Mesothelial cell of epicardium (in vitro differentiated cells): ENCODE measurements at regions not wholly inside any gene's neighbourhood (a gene's known extent, or its start where the extent isn't known, plus 50 kb on each side); places are given as distances from the start of the nearest gene placed in this dataset.
"Not testable (repeated sequence)": the region's sequence is repeated elsewhere in the genome, so short reads cannot be mapped to it uniquely, and the experiment has no call there.

Source experiments
- DNase-seq, 2 experiments: peaks; one replicate each; pipeline ENCODE4 v3.0.0; 2021; ENCODE audit warnings: low spot score in 2 of 2; ENCODE audit not compliant: unreplicated experiment in 2 of 2
- H3K27ac Mint-ChIP-seq: 2 replicates; pipeline ENCODE4 v1.8.0; 2021; ENCODE audit warnings: mixed read lengths
- H3K27me3 Mint-ChIP-seq: 2 replicates; pipeline ENCODE4 v1.8.0; 2021; ENCODE audit warnings: low read depth, mixed read lengths
- H3K36me3 Mint-ChIP-seq: 2 replicates; pipeline ENCODE4 v1.8.0; 2021; ENCODE audit warnings: mixed read lengths
- H3K4me1 Mint-ChIP-seq: 2 replicates; pipeline ENCODE4 v1.8.0; 2021; ENCODE audit warnings: mixed read lengths
- H3K4me3 Mint-ChIP-seq: 2 replicates; pipeline ENCODE4 v1.8.0; 2021; ENCODE audit warnings: mild to moderate bottlenecking, moderate library complexity, mixed read lengths
- H3K9me3 Mint-ChIP-seq: 2 replicates; pipeline ENCODE4 v1.8.0; 2021; ENCODE audit warnings: mixed read lengths
- CTCF ChIP-seq: fragments of 200-600 bp; sonication (generic); IDR thresholded peaks from one replicate; pipeline ENCODE4 v1.5.0; 2021; ENCODE audit warnings: antibody characterized with exemption; ENCODE audit not compliant: unreplicated experiment

- Mint-ChIP-seq H3K27me3 (peaks cover 39% of the 10 kb centered on the region), H3K4me1 (peaks cover 7% of the 10 kb centered on the region), H3K9me3 (no peaks in the 10 kb centered on the region), H3K4me3 (no peak overlapping the region), H3K27ac (no peak overlapping the region), H3K36me3 (no peaks in the 10 kb centered on the region)
- no peak for TF ChIP-seq CTCF
- no peak for DNase-seq
Observed at GRCh38 chr6:137573739-137574138, 79.5 kb upstream of the OLIG3 start.

- H3K36me3 Mint-ChIP-seq: no peaks in the 10 kb centered on the region
- H3K9me3 Mint-ChIP-seq: peaks cover 7% of the 10 kb centered on the region
- peaks cover 10% of the 10 kb centered on the region for H3K4me1 Mint-ChIP-seq
- no peak for DNase-seq
- H3K4me3 Mint-ChIP-seq: no peak overlapping the region
- H3K27ac Mint-ChIP-seq: no peak overlapping the region
- H3K27me3 Mint-ChIP-seq: peaks cover 17% of the 10 kb centered on the region
- no peak for TF ChIP-seq CTCF
Observed at GRCh38 chr6:137579612-137580011, 85.4 kb upstream of the OLIG3 start.

GRCh38 chr6:137581019-137581707 lies 87.0 kb upstream of the OLIG3 start:
- peaks cover 10% of the 10 kb centered on the region for H3K4me1 Mint-ChIP-seq
- peaks cover 5% of the 10 kb centered on the region for H3K36me3 Mint-ChIP-seq
- no peak overlapping the region for H3K4me3 Mint-ChIP-seq
- H3K9me3 Mint-ChIP-seq: peaks cover 20% of the 10 kb centered on the region
- H3K27ac Mint-ChIP-seq: no peak overlapping the region
- TF ChIP-seq CTCF: no peak
- peaks cover 7% of the 10 kb centered on the region for H3K27me3 Mint-ChIP-seq
- DNase-seq: no peak

- not testable (repeated sequence) for DNase-seq, H3K27me3 Mint-ChIP-seq, H3K4me3 Mint-ChIP-seq, H3K36me3 Mint-ChIP-seq, H3K27ac Mint-ChIP-seq, H3K4me1 Mint-ChIP-seq
- peaks cover 27% of the 10 kb centered on the region for H3K9me3 Mint-ChIP-seq
Observed at GRCh38 chr6:137583519-137583918, 89.3 kb upstream of the OLIG3 start.

- no peak for DNase-seq
- H3K27me3 Mint-ChIP-seq: no peaks in the 10 kb centered on the region
- no peak overlapping the region for H3K4me3 Mint-ChIP-seq
- peaks cover 10% of the 10 kb centered on the region for H3K36me3 Mint-ChIP-seq
- no peak overlapping the region for H3K27ac Mint-ChIP-seq
- H3K4me1 Mint-ChIP-seq: no peaks in the 10 kb centered on the region
- TF ChIP-seq CTCF: no peak
- H3K9me3 Mint-ChIP-seq: peaks cover 67% of the 10 kb centered on the region
Observed at GRCh38 chr6:137588472-137588871, 94.3 kb upstream of the OLIG3 start.

- peak; percentile 41 for TF ChIP-seq CTCF
- Mint-ChIP-seq H3K9me3 (peaks cover 66% of the 10 kb centered on the region), H3K4me3 (no peak overlapping the region)
Observed at GRCh38 chr6:137589067-137589848, 95.1 kb upstream of the OLIG3 start.

More at GRCh38 chr6:137589067-137589848, 95.1 kb upstream of the OLIG3 start:
- no peaks in the 10 kb centered on the region for H3K27me3 Mint-ChIP-seq
- peaks cover 14% of the 10 kb centered on the region for H3K36me3 Mint-ChIP-seq
- H3K4me1 Mint-ChIP-seq: no peaks in the 10 kb centered on the region
- no peak for DNase-seq
- H3K27ac Mint-ChIP-seq: no peak overlapping the region
